ENCODE measurements at regions not wholly inside any gene's neighbourhood (a gene's known extent, or its start where the extent isn't known, plus 50 kb on each side); places are given as distances from the start of the nearest gene placed in this dataset.
"Not testable (repeated sequence)": the region's sequence is repeated elsewhere in the genome, so short reads cannot be mapped to it uniquely, and the experiment has no call there.

- TF ChIP-seq MAX (IDR thresholded peaks at IDR 0.05; ENCODE audit: insufficient read depth, insufficient read length) = no peak
- no peak for TF ChIP-seq POLR2A (IDR thresholded peaks at IDR 0.05; ENCODE audit: low read depth, low read length)
- no peak for TF ChIP-seq JUN (IDR thresholded peaks at IDR 0.05; ENCODE audit: borderline replicate concordance, insufficient read depth, insufficient read length, low read depth)
- no peak for TF ChIP-seq FOS (IDR thresholded peaks at IDR 0.05; ENCODE audit: borderline replicate concordance, insufficient read depth, low read length)
- no peak for TF ChIP-seq EZH2 (IDR thresholded peaks at IDR 0.05; ENCODE audit: borderline replicate concordance, low read depth, low read length, severe bottlenecking)
- TF ChIP-seq GATA2 (IDR thresholded peaks at IDR 0.05; ENCODE audit: insufficient read depth, insufficient read length, low read depth, low read length) = no peak
- no peak for TF ChIP-seq MYC (IDR thresholded peaks at IDR 0.05; ENCODE audit: low read depth, low read length)
- no peak for TF ChIP-seq POLR2AphosphoS5 (IDR thresholded peaks at IDR 0.05; ENCODE audit: insufficient read depth, low read depth, low read length)
- TF ChIP-seq CTCF (IDR thresholded peaks at IDR 0.05; ENCODE audit: extremely low read depth in 1 of 2, insufficient read depth in 1 of 2, low read depth in 1 of 2, low read length in 2 of 2) = no peak
- no peaks in the 10 kb centered on the region for H4K20me1 ChIP-seq (replicated peaks; ENCODE audit: control insufficient read depth, extremely low read depth, insufficient read depth, low read length)
- H3K4me1 ChIP-seq (ENCODE audit: control insufficient read depth, extremely low read depth, insufficient read depth, low read length) = no peaks in the 10 kb centered on the region
- dilution Hi-C loops (cut with MboI; ENCODE audit: extremely low pct_ligation_motif_present, low sequenced_read_pairs) = no loop called here
- CTCF ChIA-PET = interaction anchor here (1.2 kb wide), 1 partner anchor 1130 kb away, joined by 3 read pairs; no protein-coding TSS in a partner anchor
- no TSS peak for BruUV-seq (replicated peaks)
- POLR2A ChIA-PET = no interaction called here
- DNase-seq (ENCODE audit: low read depth, low spot score) (no peak), FAIRE-seq (no peak)
- H3K27me3 ChIP-seq (ENCODE audit: control insufficient read depth in 2 of 2, insufficient read depth in 2 of 2, low read length in 2 of 2) = no peaks in the 10 kb centered on the region
- H3K27ac ChIP-seq (ENCODE audit: insufficient read depth, low read depth, low read length) = no peak overlapping the region
- H3K4me2 ChIP-seq (ENCODE audit: insufficient read depth, low read length) = no peak overlapping the region
- H3K36me3 ChIP-seq (ENCODE audit: control insufficient read depth in 2 of 2, extremely low read depth in 1 of 2, insufficient read depth in 2 of 2, low read length in 2 of 2) = no peaks in the 10 kb centered on the region
- no peak overlapping the region for H2AFZ ChIP-seq (ENCODE audit: low read depth, low read length)
- no peak overlapping the region for H3K9ac ChIP-seq (replicated peaks; ENCODE audit: extremely low read depth, insufficient read depth, low read length)
- no peaks in the 10 kb centered on the region for H3K9me1 ChIP-seq (replicated peaks; ENCODE audit: control insufficient read depth, extremely low read depth, insufficient read depth, low read length)
- no peaks in the 10 kb centered on the region for H3K79me2 ChIP-seq (ENCODE audit: control insufficient read depth, insufficient read depth, low read length)
- intact Hi-C loops (cut with micrococcal nuclease) = loop anchor here (5.0 kb wide), 1 partner anchor 1075 kb away; no protein-coding TSS in a partner anchor
- H3K9me3 ChIP-seq (replicated peaks; ENCODE audit: control insufficient read depth, insufficient read depth, low read length) = no peaks in the 10 kb centered on the region
- H3K4me3 ChIP-seq (replicated peaks in 1 of 3; ENCODE audit: insufficient read depth in 1 of 3, low read depth in 1 of 3, low read length in 3 of 3) = no peak overlapping the region
Measured at GRCh38 chr16:55021595-55022475, 91.2 kb downstream of the IRX5 start.

- H3K9me3 ChIP-seq (replicated peaks; ENCODE audit: control insufficient read depth, insufficient read depth, low read length); BruUV-seq (replicated peaks); H3K79me2 ChIP-seq (ENCODE audit: control insufficient read depth, insufficient read depth, low read length); FAIRE-seq; intact Hi-C loops (cut with micrococcal nuclease); dilution Hi-C loops (cut with MboI; ENCODE audit: extremely low pct_ligation_motif_present, low sequenced_read_pairs); H3K4me2 ChIP-seq (ENCODE audit: insufficient read depth, low read length); H4K20me1 ChIP-seq (replicated peaks; ENCODE audit: control insufficient read depth, extremely low read depth, insufficient read depth, low read length); H3K4me3 ChIP-seq (replicated peaks in 1 of 3; ENCODE audit: insufficient read depth in 1 of 3, low read depth in 1 of 3, low read length in 3 of 3); H3K27me3 ChIP-seq (ENCODE audit: control insufficient read depth in 2 of 2, insufficient read depth in 2 of 2, low read length in 2 of 2); H3K36me3 ChIP-seq (ENCODE audit: control insufficient read depth in 2 of 2, extremely low read depth in 1 of 2, insufficient read depth in 2 of 2, low read length in 2 of 2); POLR2A ChIA-PET; H3K27ac ChIP-seq (ENCODE audit: insufficient read depth, low read depth, low read length); H3K9ac ChIP-seq (replicated peaks; ENCODE audit: extremely low read depth, insufficient read depth, low read length); H2AFZ ChIP-seq (ENCODE audit: low read depth, low read length); CTCF ChIA-PET; H3K9me1 ChIP-seq (replicated peaks; ENCODE audit: control insufficient read depth, extremely low read depth, insufficient read depth, low read length); DNase-seq (ENCODE audit: low read depth, low spot score); H3K4me1 ChIP-seq (ENCODE audit: control insufficient read depth, extremely low read depth, insufficient read depth, low read length): not testable (repeated sequence)
Measured at GRCh38 chr16:55027260-55027659, 96.6 kb downstream of the IRX5 start.

All from endothelial cell of umbilical vein (primary cell).